ENCODE measurements at regions not wholly inside any gene's neighbourhood (a gene's known extent, or its start where the extent isn't known, plus 50 kb on each side); places are given as distances from the start of the nearest gene placed in this dataset.

DNA sequence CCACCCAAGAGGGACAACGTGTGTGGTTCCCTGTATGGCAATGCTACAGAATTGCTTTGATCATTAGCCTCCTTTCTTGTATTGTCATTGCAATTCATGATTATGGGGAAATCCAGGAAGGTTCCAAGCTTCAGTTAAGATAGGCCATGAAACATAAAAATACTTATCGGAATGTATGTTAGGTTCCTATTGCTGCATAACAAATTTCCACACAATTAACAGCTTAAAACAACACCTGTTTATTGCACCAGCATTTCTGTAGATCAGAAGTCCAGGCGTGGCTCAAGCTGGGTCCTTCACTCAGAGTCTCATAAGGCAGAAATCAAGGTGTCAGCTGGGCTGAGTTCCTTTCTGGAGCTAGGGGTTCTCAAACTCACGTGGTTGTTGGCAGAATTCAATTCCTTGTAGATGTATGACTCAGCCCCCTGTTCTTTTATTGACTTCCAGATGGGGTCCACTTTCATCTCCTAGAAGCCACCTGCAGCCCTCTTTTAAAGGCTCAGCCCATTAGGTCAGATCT is 365.6 kb upstream of the TMPO start:
- TF ChIP-seq, protein P1, sequence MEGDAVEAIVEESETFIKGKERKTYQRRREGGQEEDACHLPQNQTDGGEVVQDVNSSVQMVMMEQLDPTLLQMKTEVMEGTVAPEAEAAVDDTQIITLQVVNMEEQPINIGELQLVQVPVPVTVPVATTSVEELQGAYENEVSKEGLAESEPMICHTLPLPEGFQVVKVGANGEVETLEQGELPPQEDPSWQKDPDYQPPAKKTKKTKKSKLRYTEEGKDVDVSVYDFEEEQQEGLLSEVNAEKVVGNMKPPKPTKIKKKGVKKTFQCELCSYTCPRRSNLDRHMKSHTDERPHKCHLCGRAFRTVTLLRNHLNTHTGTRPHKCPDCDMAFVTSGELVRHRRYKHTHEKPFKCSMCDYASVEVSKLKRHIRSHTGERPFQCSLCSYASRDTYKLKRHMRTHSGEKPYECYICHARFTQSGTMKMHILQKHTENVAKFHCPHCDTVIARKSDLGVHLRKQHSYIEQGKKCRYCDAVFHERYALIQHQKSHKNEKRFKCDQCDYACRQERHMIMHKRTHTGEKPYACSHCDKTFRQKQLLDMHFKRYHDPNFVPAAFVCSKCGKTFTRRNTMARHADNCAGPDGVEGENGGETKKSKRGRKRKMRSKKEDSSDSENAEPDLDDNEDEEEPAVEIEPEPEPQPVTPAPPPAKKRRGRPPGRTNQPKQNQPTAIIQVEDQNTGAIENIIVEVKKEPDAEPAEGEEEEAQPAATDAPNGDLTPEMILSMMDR (IDR thresholded peaks at IDR 0.05), result no peak
- TF ChIP-seq POLR2AphosphoS5 (IDR thresholded peaks at IDR 0.05) (no peak), POLR2A (IDR thresholded peaks at IDR 0.05) (no peak)

All from breast epithelium (tissue), 3 donors.